Upper lobe of left lung (tissue), 6 donors: ENCODE measurements at regions not wholly inside any gene's neighbourhood (a gene's known extent, or its start where the extent isn't known, plus 50 kb on each side); places are given as distances from the start of the nearest gene placed in this dataset.

ENCODE experiments used
- ATAC-seq, 2 donors: fragments of 200-7000 bp; cut with Tn5 transposase; one replicate each; pipeline ENCODE4 v1.9.1; 2022; ENCODE audit warnings: mild to moderate bottlenecking in 2 of 2, moderate library complexity in 2 of 2; ENCODE audit not compliant: low FRiP score in 2 of 2
- DNase-seq, 2 donors: peaks; one replicate each; pipeline ENCODE4 v3.0.0-alpha.2; 2019 to 2020
- H3K27ac ChIP-seq, 4 donors: fragments of 200-600 bp; sonication (generic); one replicate each; pipeline ENCODE4 v1.5.1; 2016 to 2019
- H3K27me3 ChIP-seq, 4 donors: fragments of 200-600 bp; sonication (generic); one replicate each; pipeline ENCODE4 v1.5.1; 2017 to 2019
- H3K36me3 ChIP-seq, 4 donors: fragments of 200-600 bp; sonication (generic); one replicate each; pipeline ENCODE4 v1.5.1; 2016 to 2019
- H3K4me1 ChIP-seq, 4 donors: fragments of 200-600 bp; sonication (generic); one replicate each; pipeline ENCODE4 v1.5.1; 2018 to 2019
- H3K4me3 ChIP-seq, 4 donors: fragments of 200-600 bp; sonication (generic); one replicate each; pipeline ENCODE4 v1.5.1; 2017 to 2019; ENCODE audit warnings: mild to moderate bottlenecking in 2 of 4, moderate library complexity in 1 of 4
- H3K9me3 ChIP-seq, 4 donors: fragments of 200-600 bp; sonication (generic); one replicate each; pipeline ENCODE4 v1.5.1; 2018 to 2019
- EP300 ChIP-seq, 4 donors: sonication (generic); formaldehyde crosslinking; IDR thresholded peaks; one replicate each; pipeline ENCODE4 v1.5.1; 2017; ENCODE audit warnings: antibody characterized with exemption in 4 of 4, control low read depth in 2 of 4
- POLR2A ChIP-seq, 4 donors: fragments of 450-650 bp; IDR thresholded peaks; one replicate each; pipeline ENCODE4 v1.5.1; 2016 to 2017; ENCODE audit warnings: antibody characterized with exemption in 4 of 4, mild to moderate bottlenecking in 2 of 4
- POLR2AphosphoS5 ChIP-seq, 2 donors: sonication (generic); formaldehyde crosslinking; IDR thresholded peaks; one replicate each; pipeline ENCODE4 v1.5.1; 2017; ENCODE audit warnings: antibody characterized with exemption in 2 of 2
- WGBS, 2 donors: methylation state at CpG; one replicate each; pipeline ENCODE4 v1.1.5; 2017 to 2018; 5-methylcytosine and 5-hydroxymethylcytosine counted together
- TF ChIP-seq, protein P1 (sequence below), 6 experiments: fragments of 450-650 bp in 4 of 6; fragments of 200-600 bp in 2 of 6; sonication (generic) in 2 of 6; IDR thresholded peaks; one replicate each; pipeline ENCODE4 v1.5.1; 2016 to 2019; ENCODE audit warnings: antibody characterized with exemption in 6 of 6
- donor health status: DM: no; HTN: no; CAD: no; lungs with moderate emphysema.
- donor health status: DM: no; HTN: yes; CAD: no; lungs with severe emphysema.

DNA sequence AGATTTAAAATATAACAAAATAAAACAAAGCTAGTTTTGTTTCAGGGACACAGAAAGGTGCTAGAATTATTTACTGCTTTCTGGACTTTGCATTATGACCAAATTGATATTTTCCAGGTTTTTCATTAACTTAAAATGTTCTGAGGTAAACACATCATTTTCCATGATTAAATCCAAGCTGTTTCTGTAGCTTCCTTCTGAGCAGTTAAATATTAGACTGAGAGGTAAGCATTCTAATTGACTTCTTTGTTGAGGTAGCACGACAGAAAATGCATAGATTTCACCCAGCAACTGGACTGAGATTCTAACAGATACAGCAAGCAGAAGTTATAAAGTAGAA lies 98.3 kb downstream of the BMP4 start:
- Histone ChIP-seq H3K9me3 (no peaks in the 10 kb centered on the region), H3K4me1 (no peaks in the 10 kb centered on the region), H3K27ac (no peak overlapping the region), H3K27me3 (no peaks in the 10 kb centered on the region), H3K4me3 (no peak overlapping the region), H3K36me3 (no peaks in the 10 kb centered on the region)
- DNase-seq (no peak), ATAC-seq (no peak)
- TF ChIP-seq POLR2A (IDR thresholded peaks at IDR 0.05), result no peak
- no peak for TF ChIP-seq EP300 (IDR thresholded peaks at IDR 0.05)
- TF ChIP-seq, protein P1, sequence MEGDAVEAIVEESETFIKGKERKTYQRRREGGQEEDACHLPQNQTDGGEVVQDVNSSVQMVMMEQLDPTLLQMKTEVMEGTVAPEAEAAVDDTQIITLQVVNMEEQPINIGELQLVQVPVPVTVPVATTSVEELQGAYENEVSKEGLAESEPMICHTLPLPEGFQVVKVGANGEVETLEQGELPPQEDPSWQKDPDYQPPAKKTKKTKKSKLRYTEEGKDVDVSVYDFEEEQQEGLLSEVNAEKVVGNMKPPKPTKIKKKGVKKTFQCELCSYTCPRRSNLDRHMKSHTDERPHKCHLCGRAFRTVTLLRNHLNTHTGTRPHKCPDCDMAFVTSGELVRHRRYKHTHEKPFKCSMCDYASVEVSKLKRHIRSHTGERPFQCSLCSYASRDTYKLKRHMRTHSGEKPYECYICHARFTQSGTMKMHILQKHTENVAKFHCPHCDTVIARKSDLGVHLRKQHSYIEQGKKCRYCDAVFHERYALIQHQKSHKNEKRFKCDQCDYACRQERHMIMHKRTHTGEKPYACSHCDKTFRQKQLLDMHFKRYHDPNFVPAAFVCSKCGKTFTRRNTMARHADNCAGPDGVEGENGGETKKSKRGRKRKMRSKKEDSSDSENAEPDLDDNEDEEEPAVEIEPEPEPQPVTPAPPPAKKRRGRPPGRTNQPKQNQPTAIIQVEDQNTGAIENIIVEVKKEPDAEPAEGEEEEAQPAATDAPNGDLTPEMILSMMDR (IDR thresholded peaks at IDR 0.05), result no peak
- no peak for TF ChIP-seq POLR2AphosphoS5 (IDR thresholded peaks at IDR 0.05)
- 76 to 79% methylated on average over 1 of the region's 1 CpG for WGBS, 2 donors

DNA sequence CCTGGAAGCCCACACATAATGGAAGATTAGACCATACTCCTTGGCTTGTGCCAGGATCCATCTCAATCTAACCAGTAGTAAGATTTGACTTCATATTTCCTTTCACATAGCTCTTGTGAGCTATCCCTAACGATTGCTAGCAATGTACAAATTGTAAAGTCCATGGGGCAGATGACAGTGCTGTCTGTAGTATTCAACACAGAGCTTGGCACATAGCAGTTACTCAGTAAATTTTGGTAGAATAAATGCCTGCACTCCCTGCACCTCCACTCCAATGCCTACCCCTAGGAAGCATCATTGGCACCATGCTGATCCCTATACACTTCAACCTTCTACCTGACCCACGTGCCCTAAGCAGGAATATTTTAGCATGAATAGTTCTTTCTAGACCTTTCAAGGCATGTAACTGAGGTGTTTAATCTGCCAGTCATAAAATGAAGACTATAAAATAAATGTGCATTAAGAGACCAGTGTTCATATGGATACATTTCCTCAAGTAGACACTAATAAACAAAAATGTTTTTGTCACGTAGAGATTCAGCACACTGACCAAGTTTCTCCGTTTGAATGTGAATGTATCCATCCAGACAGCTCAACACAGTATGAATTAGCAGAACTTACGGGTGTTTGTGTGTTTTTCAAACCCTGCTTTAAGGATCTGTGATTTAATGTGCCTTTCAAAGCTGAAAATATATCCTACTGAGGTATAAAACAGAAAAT lies 98.8 kb downstream of the BMP4 start:
- Histone ChIP-seq H3K27me3 (no peaks in the 10 kb centered on the region), H3K4me1 (no peaks in the 10 kb centered on the region), H3K9me3 (no peaks in the 10 kb centered on the region), H3K4me3 (no peak overlapping the region), H3K27ac (no peak overlapping the region), H3K36me3 (no peaks in the 10 kb centered on the region)
- TF ChIP-seq POLR2A (IDR thresholded peaks at IDR 0.05), result no peak
- no peak for TF ChIP-seq POLR2AphosphoS5 (IDR thresholded peaks at IDR 0.05)
- TF ChIP-seq EP300 (IDR thresholded peaks at IDR 0.05), result no peak
- TF ChIP-seq, protein P1 (IDR thresholded peaks at IDR 0.05), result no peak
- DNase-seq (no peak), ATAC-seq (no peak)
- 83 to 85% methylated on average over 5 of the region's 5 CpGs for WGBS, 2 donors

DNA sequence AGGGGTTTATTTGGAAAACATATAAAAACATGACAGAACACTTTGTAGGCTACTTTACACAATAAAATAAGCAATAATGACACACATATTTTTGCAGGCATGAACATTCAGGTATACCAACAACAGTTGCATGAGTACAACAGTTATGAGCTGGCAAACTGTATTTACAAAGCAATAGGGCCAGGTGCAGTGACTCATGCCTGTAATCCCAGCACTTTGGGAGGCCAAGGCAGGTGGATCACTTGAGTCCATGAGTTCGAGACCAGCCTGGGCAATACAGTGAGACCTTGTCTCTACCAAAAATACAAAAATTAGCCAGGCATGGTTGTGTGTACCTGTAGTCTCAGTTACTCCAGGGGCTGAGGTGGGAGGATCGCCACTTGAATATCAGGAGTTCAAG lies 101.1 kb downstream of the BMP4 start:
- WGBS, 2 donors, result 45 to 52% methylated on average over 2 of the region's 2 CpGs
- Histone ChIP-seq H3K27me3 (no peaks in the 10 kb centered on the region), H3K4me1 (no peaks in the 10 kb centered on the region), H3K36me3 (no peaks in the 10 kb centered on the region), H3K27ac (no peak overlapping the region), H3K4me3 (no peak overlapping the region), H3K9me3 (no peaks in the 10 kb centered on the region)
- DNase-seq (no peak), ATAC-seq (no peak)
- TF ChIP-seq POLR2A (IDR thresholded peaks at IDR 0.05), result no peak
- TF ChIP-seq EP300 (IDR thresholded peaks at IDR 0.05), result no peak
- no peak for TF ChIP-seq POLR2AphosphoS5 (IDR thresholded peaks at IDR 0.05)
- TF ChIP-seq, protein P1 (IDR thresholded peaks at IDR 0.05), result no peak

DNA sequence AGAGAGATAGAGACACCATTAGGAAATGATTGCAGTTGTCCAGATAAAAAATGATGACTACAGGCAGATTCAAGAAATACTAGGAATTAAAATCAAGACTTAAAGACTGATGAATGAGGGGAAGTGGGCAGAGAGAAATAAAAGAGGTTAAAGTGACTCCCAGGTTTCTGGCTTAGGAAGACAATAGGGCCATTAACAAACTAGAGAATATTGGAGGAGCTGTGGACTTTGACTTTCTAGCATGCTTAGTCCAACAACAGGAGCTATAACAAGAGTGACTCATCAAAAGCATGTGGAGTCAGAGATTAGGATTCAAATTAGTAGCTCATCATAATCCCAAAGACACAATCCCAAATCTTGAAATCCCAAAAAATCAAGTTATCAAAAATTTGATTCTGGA lies 101.5 kb downstream of the BMP4 start:
- H3K27ac ChIP-seq, result no peak overlapping the region
- no peak for ATAC-seq
- no peak for DNase-seq
- TF ChIP-seq, protein P1 (IDR thresholded peaks at IDR 0.05), result no peak
- H3K27me3 ChIP-seq, result no peaks in the 10 kb centered on the region
- H3K9me3 ChIP-seq, result no peaks in the 10 kb centered on the region
- H3K36me3 ChIP-seq, result no peaks in the 10 kb centered on the region
- H3K4me3 ChIP-seq, result no peak overlapping the region
- H3K4me1 ChIP-seq, result no peaks in the 10 kb centered on the region

DNA sequence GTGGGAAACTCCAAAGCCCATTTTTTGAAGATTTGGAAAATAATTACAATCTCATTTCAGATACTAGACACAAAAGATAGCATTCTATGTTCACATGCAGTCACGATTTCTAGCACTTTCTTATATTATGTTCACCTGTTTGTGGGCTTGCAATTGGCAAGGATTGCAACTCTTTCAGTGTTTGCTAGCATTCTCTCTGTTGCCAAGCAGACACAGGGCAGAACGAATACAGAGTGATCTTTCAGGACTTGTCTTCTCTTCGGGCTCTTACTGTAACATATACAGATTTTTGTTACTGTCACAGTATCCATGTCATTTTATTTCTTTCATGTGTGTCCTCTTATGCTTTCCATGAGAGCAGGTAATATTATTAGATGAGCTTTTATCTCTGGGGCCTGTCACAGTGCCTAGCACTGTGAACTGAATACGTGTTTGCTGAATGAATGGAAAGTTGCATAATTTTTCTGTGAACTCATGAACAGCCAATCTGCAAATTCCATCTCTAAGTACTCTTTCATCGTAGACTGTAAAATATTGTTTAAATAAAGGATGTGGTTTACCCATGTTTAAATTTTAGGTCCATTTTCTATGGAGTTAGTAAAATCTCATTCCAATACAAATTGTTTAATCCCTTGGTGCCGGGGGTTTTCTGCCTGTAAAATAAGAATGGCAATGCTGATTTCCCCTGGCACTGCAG lies 105.1 kb downstream of the BMP4 start:
- H3K27ac ChIP-seq, result no peak overlapping the region
- TF ChIP-seq POLR2AphosphoS5 (IDR thresholded peaks at IDR 0.05), result no peak
- TF ChIP-seq, protein P1 (IDR thresholded peaks at IDR 0.05), result no peak
- no peak for TF ChIP-seq POLR2A (IDR thresholded peaks at IDR 0.05)
- TF ChIP-seq EP300 (IDR thresholded peaks at IDR 0.05), result no peak
- ATAC-seq, result no peak
- no peak for DNase-seq
- 63 to 66% methylated on average over 6 of the region's 6 CpGs for WGBS, 2 donors
- H3K27me3 ChIP-seq, result no peaks in the 10 kb centered on the region
- H3K9me3 ChIP-seq, result no peaks in the 10 kb centered on the region
- H3K4me1 ChIP-seq, result no peaks in the 10 kb centered on the region
- H3K36me3 ChIP-seq, result no peaks in the 10 kb centered on the region
- H3K4me3 ChIP-seq, result no peak overlapping the region
